ENCODE measurements at regions not wholly inside any gene's neighbourhood (a gene's known extent, or its start where the extent isn't known, plus 50 kb on each side); places are given as distances from the start of the nearest gene placed in this dataset.

DNA sequence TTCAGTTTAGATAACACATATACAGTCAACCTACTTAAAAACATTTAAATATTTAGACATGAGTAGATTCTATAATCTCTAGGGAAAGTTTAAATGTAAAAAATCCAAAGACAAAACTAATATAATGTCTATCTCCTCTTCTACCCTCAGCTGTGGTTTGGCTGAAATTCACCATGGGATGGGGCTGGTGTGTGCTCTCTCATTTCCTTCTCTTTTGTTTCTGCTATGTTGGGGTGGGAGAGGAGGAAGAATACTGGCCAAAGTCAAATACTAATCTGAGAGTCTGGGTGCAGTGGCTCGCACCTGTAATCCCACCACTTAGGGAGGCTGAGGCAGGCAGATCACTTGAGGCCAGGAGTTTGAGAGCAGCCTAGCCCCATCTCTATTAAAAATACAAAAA, 1673.9 kb upstream of the SEL1L start (continued):
- no peak for TF ChIP-seq EZH2 (IDR thresholded peaks at IDR 0.05; ENCODE audit: low read depth, unreplicated experiment)
- no peak for TF ChIP-seq EZH2phosphoT487 (IDR thresholded peaks at IDR 0.05; ENCODE audit: unreplicated experiment)

DNA sequence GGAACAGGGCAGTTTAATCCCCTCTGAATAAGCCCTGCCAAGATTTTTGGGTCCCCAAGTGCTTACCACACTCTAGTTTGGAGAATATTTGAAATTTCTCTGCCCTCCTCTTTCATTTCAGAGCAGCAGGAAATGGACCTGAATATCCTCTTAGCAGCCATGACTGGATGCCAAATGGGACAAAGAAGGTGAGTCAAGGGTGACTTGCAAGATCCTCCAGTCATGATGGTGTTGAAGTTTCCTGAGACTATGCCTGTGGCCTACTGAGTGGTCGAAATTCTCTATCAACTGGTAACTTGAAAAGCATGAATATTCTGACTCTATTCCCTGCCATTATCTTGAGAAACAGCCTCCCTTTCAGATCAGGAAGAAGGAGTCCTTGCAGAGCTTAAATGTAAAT, 1674.7 kb upstream of the SEL1L start:
- Histone ChIP-seq H3K9me2 (ENCODE audit: insufficient read depth) (no peaks in the 10 kb centered on the region; the same call in 1 of the 2 replicates), H2AFZ (peak overlapping the region; percentile 3), H3K4me1 (ENCODE audit: insufficient read depth) (peaks cover 4% of the 10 kb centered on the region), H3K27ac (ENCODE audit: low read depth) (peak overlapping the region; percentile 11; the same call in 1 of the 2 replicates), H3K27me3 (ENCODE audit: insufficient read depth) (no peaks in the 10 kb centered on the region), H3K36me3 (ENCODE audit: insufficient read depth) (no peaks in the 10 kb centered on the region), H3K4me2 (no peak overlapping the region), H4K20me1 (replicated peaks; ENCODE audit: insufficient read depth) (no peaks in the 10 kb centered on the region), H3K79me2 (replicated peaks; ENCODE audit: insufficient read depth) (no peaks in the 10 kb centered on the region), H3F3A (replicated peaks; ENCODE audit: low read depth) (no peaks in the 10 kb centered on the region), H3K4me3 (no peak overlapping the region)
- Mint-ChIP-seq H3K36me3 (ENCODE audit: low read depth) (no peaks in the 10 kb centered on the region), H3K27me3 (ENCODE audit: insufficient read depth, low read depth, poor library complexity) (no peaks in the 10 kb centered on the region), H3K9me3 (no peaks in the 10 kb centered on the region; the same call in 2 of the 3 replicates), H3K4me3 (no peak overlapping the region), H3K4me1 (peaks cover 14% of the 10 kb centered on the region), H3K27ac (peak overlapping the region; percentile 55; the same call in 1 of the 2 replicates)
- ATAC-seq = no peak
- TF ChIP-seq POLR2AphosphoS5 (IDR thresholded peaks at IDR 0.05; ENCODE audit: low read depth) = no peak
- TF ChIP-seq STAT1 (IDR thresholded peaks at IDR 0.05; ENCODE audit: unreplicated experiment) = no peak
- no peak for TF ChIP-seq CREB1 (CRISPR knock-in tag; IDR thresholded peaks at IDR 0.05; ENCODE audit: low read depth)
- TF ChIP-seq, protein P1, sequence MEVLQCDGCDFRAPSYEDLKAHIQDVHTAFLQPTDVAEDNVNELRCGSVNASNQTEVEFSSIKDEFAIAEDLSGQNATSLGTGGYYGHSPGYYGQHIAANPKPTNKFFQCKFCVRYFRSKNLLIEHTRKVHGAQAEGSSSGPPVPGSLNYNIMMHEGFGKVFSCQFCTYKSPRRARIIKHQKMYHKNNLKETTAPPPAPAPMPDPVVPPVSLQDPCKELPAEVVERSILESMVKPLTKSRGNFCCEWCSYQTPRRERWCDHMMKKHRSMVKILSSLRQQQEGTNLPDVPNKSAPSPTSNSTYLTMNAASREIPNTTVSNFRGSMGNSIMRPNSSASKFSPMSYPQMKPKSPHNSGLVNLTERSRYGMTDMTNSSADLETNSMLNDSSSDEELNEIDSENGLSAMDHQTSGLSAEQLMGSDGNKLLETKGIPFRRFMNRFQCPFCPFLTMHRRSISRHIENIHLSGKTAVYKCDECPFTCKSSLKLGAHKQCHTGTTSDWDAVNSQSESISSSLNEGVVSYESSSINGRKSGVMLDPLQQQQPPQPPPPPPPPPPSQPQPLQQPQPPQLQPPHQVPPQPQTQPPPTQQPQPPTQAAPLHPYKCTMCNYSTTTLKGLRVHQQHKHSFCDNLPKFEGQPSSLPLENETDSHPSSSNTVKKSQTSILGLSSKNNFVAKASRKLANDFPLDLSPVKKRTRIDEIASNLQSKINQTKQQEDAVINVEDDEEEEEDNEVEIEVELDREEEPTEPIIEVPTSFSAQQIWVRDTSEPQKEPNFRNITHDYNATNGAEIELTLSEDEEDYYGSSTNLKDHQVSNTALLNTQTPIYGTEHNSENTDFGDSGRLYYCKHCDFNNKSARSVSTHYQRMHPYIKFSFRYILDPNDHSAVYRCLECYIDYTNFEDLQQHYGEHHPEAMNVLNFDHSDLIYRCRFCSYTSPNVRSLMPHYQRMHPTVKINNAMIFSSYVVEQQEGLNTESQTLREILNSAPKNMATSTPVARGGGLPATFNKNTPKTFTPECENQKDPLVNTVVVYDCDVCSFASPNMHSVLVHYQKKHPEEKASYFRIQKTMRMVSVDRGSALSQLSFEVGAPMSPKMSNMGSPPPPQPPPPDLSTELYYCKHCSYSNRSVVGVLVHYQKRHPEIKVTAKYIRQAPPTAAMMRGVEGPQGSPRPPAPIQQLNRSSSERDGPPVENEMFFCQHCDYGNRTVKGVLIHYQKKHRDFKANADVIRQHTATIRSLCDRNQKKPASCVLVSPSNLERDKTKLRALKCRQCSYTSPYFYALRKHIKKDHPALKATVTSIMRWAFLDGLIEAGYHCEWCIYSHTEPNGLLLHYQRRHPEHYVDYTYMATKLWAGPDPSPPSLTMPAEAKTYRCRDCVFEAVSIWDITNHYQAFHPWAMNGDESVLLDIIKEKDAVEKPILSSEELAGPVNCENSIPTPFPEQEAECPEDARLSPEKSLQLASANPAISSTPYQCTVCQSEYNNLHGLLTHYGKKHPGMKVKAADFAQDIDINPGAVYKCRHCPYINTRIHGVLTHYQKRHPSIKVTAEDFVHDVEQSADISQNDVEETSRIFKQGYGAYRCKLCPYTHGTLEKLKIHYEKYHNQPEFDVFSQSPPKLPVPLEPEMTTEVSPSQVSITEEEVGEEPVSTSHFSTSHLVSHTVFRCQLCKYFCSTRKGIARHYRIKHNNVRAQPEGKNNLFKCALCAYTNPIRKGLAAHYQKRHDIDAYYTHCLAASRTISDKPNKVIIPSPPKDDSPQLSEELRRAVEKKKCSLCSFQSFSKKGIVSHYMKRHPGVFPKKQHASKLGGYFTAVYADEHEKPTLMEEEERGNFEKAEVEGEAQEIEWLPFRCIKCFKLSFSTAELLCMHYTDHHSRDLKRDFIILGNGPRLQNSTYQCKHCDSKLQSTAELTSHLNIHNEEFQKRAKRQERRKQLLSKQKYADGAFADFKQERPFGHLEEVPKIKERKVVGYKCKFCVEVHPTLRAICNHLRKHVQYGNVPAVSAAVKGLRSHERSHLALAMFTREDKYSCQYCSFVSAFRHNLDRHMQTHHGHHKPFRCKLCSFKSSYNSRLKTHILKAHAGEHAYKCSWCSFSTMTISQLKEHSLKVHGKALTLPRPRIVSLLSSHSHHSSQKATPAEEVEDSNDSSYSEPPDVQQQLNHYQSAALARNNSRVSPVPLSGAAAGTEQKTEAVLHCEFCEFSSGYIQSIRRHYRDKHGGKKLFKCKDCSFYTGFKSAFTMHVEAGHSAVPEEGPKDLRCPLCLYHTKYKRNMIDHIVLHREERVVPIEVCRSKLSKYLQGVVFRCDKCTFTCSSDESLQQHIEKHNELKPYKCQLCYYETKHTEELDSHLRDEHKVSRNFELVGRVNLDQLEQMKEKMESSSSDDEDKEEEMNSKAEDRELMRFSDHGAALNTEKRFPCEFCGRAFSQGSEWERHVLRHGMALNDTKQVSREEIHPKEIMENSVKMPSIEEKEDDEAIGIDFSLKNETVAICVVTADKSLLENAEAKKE (CRISPR knock-in tag; IDR thresholded peaks at IDR 0.05) = no peak
- no peak for TF ChIP-seq EZH2phosphoT487 (IDR thresholded peaks at IDR 0.05; ENCODE audit: unreplicated experiment)
- TF ChIP-seq JUNB (IDR thresholded peaks at IDR 0.05; ENCODE audit: unreplicated experiment) = no peak
- TF ChIP-seq, protein P2, sequence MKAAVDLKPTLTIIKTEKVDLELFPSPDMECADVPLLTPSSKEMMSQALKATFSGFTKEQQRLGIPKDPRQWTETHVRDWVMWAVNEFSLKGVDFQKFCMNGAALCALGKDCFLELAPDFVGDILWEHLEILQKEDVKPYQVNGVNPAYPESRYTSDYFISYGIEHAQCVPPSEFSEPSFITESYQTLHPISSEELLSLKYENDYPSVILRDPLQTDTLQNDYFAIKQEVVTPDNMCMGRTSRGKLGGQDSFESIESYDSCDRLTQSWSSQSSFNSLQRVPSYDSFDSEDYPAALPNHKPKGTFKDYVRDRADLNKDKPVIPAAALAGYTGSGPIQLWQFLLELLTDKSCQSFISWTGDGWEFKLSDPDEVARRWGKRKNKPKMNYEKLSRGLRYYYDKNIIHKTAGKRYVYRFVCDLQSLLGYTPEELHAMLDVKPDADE (IDR thresholded peaks at IDR 0.05) = no peak
- no peak for TF ChIP-seq NANOG (IDR thresholded peaks at IDR 0.05; ENCODE audit: borderline replicate concordance)
- TF ChIP-seq EZH2 (IDR thresholded peaks at IDR 0.05; ENCODE audit: low read depth, unreplicated experiment) = no peak
- TF ChIP-seq ZNF114 (CRISPR knock-in tag; IDR thresholded peaks at IDR 0.05) = no peak
- DNase-seq (ENCODE audit: low spot score) = no peak

All from GM23338 (cell line).